Activated naive CD4-positive, alpha-beta T cell treated with anti-CD3 and anti-CD28 coated beads, Interleukin-2, amount 50 U/mL, for 24 hours (primary cell): ENCODE measurements at regions not wholly inside any gene's neighbourhood (a gene's known extent, or its start where the extent isn't known, plus 50 kb on each side); places are given as distances from the start of the nearest gene placed in this dataset.

ENCODE experiments used
- H3K27ac Mint-ChIP-seq: one replicate; pipeline ENCODE4 v1.8.0; 2021; ENCODE audit warnings: mild to moderate bottlenecking, mixed read lengths
- H3K27me3 Mint-ChIP-seq: one replicate; pipeline ENCODE4 v1.8.0; 2021; ENCODE audit warnings: mixed read lengths
- H3K36me3 Mint-ChIP-seq: one replicate; pipeline ENCODE4 v1.8.0; 2021; ENCODE audit warnings: mixed read lengths
- H3K4me1 Mint-ChIP-seq: one replicate; pipeline ENCODE4 v1.8.0; 2021; ENCODE audit warnings: mixed read lengths
- H3K4me3 Mint-ChIP-seq: one replicate; pipeline ENCODE4 v1.8.0; 2021; ENCODE audit warnings: mild to moderate bottlenecking, mixed read lengths
- H3K9me3 Mint-ChIP-seq: one replicate; pipeline ENCODE4 v1.8.0; 2021; ENCODE audit warnings: mixed read lengths

DNA sequence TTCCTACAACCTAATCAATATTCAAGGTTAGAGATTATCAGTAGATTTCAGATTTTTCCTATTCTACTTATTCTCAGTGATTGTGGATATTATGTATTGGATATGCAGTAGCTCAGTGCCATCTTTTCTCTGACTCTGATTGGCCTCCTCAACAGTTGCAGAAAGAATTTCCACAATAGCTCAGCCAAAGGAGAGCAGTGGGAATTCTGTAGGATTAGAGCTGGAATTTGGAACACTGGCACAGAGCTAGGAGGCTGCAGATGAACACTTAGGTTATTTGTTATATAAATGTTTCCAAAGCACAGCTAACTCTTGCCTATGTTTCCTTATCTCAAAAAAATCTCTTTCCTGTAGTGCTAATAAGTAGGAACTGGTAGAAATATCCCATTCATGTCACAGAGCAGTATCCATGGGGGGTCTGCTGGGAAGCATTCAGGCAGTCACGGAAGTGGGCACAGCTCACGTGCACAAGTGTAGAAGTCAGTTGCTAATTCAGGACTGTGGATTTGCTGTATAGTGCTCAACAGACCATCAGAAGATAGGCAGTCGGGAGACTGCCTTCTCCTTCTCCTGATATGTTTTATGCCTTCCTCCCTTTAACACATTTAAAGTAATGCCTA, 116.2 kb upstream of the TMEM260 start:
- Mint-ChIP-seq H3K27ac (no peak overlapping the region), H3K27me3 (peaks cover 13% of the 10 kb centered on the region), H3K9me3 (no peaks in the 10 kb centered on the region), H3K4me3 (no peak overlapping the region), H3K36me3 (no peaks in the 10 kb centered on the region), H3K4me1 (no peaks in the 10 kb centered on the region)

DNA sequence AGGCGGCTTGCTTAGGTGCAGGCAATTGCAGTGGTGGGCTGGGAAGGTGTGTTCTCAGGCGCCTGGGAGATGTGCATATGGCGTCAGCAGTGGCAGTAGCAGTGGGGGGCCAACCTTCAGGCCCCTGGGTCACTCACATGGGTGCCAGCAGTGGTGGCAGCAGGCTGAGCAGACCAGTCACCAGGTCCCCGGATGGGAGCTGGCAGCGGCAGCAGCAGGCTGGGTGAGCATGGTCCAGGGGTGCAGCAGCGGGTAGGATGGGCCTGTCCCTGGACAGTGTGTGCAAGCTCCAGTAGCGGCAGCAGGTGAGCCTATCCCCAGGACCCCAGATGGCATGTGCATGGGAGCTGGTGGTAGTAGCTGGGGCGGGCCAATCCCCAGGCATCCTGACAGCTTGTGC, 108.5 kb upstream of the TMEM260 start:
- Mint-ChIP-seq H3K27me3 (peaks cover 5% of the 10 kb centered on the region), H3K4me1 (no peaks in the 10 kb centered on the region), H3K36me3 (no peaks in the 10 kb centered on the region), H3K9me3 (no peaks in the 10 kb centered on the region), H3K4me3 (no peak overlapping the region), H3K27ac (no peak overlapping the region)

DNA sequence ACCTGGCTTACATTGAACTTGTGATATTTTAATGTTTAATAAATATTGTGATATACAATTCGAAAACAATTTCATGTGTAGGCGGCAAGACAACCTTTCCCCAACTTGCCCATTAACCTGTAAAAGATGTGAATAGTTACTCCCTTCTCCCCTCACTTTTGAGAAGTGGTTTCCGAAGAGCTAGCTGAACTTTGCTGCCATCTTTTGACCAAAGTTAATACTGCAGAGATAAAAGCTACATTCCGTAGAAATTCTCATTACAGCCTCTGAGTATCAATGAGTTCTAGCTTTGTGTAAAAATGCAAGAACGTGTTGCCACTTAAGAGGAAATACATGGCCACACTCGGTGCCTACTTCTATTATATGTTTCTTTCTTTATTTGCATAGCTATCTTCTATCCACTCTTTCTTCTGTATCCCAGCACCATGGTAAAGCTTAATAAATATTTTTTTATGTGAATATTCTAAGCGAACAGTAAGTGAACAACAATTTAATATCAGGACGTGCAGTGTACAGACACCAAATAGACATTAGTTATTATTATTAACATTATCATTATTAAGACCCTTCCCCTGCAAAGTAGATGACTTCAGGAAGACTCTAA, 105.1 kb upstream of the TMEM260 start:
- Mint-ChIP-seq H3K27ac (no peak overlapping the region), H3K4me1 (no peaks in the 10 kb centered on the region), H3K9me3 (no peaks in the 10 kb centered on the region), H3K4me3 (no peak overlapping the region), H3K27me3 (peaks cover 5% of the 10 kb centered on the region), H3K36me3 (no peaks in the 10 kb centered on the region)

DNA sequence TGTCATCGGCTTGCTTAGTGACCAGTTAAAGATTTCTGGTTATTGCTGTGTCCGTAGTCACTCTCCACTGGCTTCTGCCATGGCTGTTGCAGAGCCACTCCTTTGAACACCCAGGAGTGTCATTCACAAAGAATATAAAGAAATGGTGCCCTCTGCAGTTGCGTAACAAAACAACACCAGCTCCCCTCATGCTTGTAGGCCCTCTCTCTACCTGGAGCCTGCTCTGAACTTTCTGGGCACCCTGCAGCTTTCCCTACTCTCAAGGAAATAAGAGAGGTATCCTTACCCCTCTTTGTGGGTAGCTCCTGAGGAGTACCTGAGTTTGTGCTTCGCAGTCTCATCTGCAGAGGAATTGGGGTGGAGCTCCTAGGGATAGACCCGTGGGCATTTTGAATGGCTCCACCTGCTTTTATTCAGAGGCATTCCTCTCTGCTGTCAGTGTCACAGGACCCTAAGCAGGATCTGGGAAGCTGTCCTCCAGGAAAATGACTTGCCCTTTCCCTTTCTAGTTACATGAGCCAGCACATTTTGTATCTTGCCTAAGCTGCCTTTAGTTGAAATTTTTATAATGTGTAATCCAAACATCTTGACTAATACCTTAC, 97.2 kb upstream of the TMEM260 start:
- no peaks in the 10 kb centered on the region for H3K27me3 Mint-ChIP-seq
- H3K27ac Mint-ChIP-seq = no peak overlapping the region
- no peaks in the 10 kb centered on the region for H3K4me1 Mint-ChIP-seq
- H3K4me3 Mint-ChIP-seq = no peak overlapping the region
- H3K9me3 Mint-ChIP-seq = no peaks in the 10 kb centered on the region
- no peaks in the 10 kb centered on the region for H3K36me3 Mint-ChIP-seq

DNA sequence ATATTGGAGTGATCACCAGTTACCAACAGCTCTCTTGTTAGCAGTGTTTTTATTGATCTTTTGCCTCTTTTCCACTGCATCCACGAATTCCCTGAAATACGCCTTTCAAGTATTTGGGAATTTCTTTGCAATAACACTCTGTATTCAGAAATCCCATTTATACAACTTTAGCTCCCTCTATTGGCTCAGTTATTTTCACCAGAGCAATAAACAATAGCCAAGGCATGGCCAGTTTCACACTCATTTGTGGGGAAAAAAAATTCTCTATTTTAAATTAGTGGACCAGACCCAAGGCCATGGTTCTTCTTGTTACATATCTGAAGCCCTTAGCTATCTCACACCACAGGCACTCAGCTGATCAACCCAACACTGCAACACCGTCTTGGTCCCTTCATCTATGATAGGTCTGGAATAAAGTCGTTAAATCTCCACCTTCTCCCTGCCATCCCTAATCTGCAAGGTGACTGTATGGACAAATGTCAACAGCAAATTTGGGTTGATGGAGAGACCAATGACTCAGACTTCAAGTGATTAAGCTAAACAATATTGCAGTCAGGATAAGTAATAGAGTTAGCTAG, 92.4 kb upstream of the TMEM260 start:
- H3K36me3 Mint-ChIP-seq = no peaks in the 10 kb centered on the region
- H3K4me3 Mint-ChIP-seq = no peak overlapping the region

DNA sequence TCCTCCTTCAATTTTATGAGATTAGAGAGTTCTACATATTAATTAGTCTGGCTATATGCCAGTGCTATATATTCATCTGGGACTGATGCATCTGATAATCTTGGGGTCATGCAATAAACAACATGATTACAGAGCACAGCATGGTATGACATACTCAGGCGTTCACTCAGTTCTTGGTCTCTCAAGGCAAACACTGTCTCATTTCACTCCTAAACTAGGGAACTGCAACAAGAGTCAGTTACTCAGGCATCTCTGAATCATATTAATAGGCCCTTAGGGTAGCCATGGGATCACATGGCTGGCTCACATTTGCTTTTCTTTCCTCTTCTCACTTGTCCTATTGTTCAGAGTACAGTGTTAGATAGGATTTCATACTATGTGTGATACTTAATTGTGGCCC, 91.8 kb upstream of the TMEM260 start:
- Mint-ChIP-seq H3K36me3 (no peaks in the 10 kb centered on the region), H3K4me1 (peaks cover 11% of the 10 kb centered on the region), H3K27me3 (peaks cover 2% of the 10 kb centered on the region), H3K4me3 (no peak overlapping the region), H3K27ac (no peak overlapping the region), H3K9me3 (no peaks in the 10 kb centered on the region)

More for the DNA sequence above, 92.4 kb upstream of the TMEM260 start:
- no peak overlapping the region for H3K27ac Mint-ChIP-seq
- H3K27me3 Mint-ChIP-seq = peaks cover 2% of the 10 kb centered on the region
- H3K4me1 Mint-ChIP-seq = peaks cover 11% of the 10 kb centered on the region
- no peaks in the 10 kb centered on the region for H3K9me3 Mint-ChIP-seq

DNA sequence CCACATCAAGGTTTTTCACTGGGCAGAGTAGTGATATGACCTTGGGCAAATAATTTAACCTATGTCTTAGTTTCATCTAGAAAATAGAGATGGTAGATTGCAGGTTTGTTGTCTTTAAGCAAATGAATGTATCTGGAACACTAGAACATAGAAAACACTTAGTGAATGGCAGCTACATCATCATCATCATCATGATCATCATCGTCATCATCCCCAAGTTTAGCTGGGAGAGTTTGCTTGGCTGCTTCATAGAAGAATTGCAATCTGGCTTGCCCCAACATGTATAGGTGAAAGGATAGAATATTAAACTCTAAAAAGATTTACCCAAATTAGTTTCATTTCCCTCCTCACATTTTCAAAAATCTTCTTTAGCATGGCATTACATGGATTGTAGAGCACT, 91.3 kb upstream of the TMEM260 start:
- Mint-ChIP-seq H3K9me3 (no peaks in the 10 kb centered on the region), H3K27me3 (peaks cover 2% of the 10 kb centered on the region), H3K4me1 (peaks cover 11% of the 10 kb centered on the region), H3K27ac (no peak overlapping the region), H3K4me3 (no peak overlapping the region), H3K36me3 (no peaks in the 10 kb centered on the region)

DNA sequence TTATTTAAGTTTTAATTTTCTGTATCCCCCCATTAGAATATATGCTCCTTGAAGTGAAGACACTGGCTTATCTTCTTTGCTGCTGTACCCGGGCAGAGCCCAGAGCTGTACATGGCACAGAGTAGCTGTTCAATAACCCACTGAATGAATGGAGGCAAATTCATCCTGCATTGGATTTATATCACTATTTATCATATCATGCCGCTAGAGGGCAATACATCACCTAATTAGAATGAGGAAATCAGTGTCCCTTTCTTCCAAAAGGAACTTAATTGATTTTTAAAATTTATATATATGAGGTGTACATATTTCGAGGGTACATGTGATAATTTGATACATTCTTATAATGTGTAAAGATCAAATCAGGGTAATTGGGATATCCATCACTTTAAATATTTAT, 89.2 kb upstream of the TMEM260 start:
- H3K27ac Mint-ChIP-seq = no peak overlapping the region
- peaks cover 11% of the 10 kb centered on the region for H3K4me1 Mint-ChIP-seq
- H3K36me3 Mint-ChIP-seq = no peaks in the 10 kb centered on the region
- peaks cover 2% of the 10 kb centered on the region for H3K27me3 Mint-ChIP-seq
- no peak overlapping the region for H3K4me3 Mint-ChIP-seq
- H3K9me3 Mint-ChIP-seq = no peaks in the 10 kb centered on the region

DNA sequence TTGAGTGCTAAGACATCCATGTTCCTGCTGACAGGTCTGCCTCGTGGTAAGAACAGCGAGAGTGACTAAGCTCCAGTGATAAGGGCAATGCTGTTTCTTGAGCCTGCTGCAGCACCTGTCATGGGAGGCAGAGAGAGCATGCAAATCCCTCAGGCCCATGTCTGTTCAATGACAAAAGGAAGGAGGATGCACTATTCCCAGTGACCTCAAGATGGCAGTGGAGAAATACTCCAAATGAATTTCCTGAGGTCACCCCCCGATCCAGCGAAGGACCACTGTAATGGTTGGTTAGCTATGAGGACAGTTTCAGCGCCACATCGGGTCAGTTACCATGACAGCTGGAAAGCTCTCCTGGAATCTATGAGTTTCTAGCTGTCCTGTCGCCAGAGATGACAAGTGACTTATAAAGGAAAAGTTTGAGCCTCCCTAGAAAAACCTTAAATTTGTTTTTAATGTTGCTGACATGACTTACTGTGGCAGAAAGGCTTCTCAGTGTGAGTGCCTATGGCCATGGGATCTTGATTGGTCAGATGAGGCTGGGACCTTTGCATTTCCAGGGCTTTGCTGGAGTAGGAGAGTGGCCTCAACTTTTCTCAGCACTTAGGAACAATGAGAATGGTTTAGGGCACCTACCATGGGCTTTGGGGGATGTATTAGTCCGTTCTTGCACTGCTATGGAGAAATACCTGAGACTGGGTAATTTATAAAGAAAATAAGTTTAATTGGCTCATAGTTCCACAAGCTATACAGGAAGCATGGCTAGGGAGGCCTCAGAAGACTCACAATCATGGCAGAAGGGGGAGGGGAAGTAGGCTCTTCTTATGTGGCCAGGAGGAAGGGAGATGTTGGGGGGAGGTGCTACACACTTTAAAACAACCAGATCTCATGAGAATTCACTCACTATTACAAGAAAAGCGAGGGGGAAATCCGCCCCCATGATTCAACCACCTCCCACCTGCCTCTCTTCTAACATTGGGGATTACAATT, 88.0 kb upstream of the TMEM260 start:
- no peaks in the 10 kb centered on the region for H3K9me3 Mint-ChIP-seq
- peaks cover 2% of the 10 kb centered on the region for H3K27me3 Mint-ChIP-seq
- H3K4me1 Mint-ChIP-seq = peaks cover 11% of the 10 kb centered on the region
- H3K4me3 Mint-ChIP-seq = no peak overlapping the region
- H3K36me3 Mint-ChIP-seq = no peaks in the 10 kb centered on the region
- H3K27ac Mint-ChIP-seq = no peak overlapping the region

DNA sequence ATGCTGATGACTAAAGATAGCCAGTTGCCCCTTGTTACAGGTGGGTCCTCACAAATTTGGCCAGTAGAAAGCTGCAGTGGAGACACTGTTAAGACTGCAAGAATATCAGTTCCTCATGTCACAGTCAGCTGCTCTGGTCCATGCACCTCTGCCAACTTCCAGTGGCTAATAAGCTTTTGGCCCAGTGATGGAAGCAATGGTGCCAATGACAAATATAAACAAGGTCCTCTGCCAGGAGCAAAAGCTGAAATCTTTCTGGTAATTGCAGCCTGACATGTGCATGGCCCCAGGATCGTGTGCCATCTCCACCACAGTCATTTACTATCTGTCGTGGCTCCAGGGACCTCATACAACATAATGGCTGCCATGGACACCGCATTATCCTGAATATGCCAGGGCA, 85.4 kb upstream of the TMEM260 start:
- Mint-ChIP-seq H3K4me1 (peaks cover 11% of the 10 kb centered on the region), H3K9me3 (no peaks in the 10 kb centered on the region), H3K36me3 (no peaks in the 10 kb centered on the region), H3K27ac (no peak overlapping the region), H3K4me3 (no peak overlapping the region), H3K27me3 (peaks cover 2% of the 10 kb centered on the region)

DNA sequence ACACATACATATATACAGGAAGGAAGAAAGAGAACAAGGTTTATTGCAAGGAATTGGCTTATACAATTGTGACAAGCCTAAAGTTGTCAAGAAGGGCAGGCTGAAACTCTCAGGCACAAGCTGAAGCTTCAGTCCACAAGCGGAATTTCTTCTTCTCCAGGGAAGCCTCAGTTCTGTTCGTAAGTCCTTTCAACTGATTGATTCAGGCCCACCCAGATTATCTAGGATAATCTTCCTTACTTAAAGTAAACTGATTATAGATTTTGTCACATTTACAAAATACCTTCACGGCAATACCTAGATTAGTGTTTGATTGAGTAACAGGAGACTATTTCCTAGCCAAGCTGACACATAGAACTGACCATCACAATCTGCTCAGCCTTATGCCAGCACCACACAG, 81.5 kb upstream of the TMEM260 start:
- Mint-ChIP-seq H3K27me3 (no peaks in the 10 kb centered on the region), H3K36me3 (no peaks in the 10 kb centered on the region), H3K27ac (no peak overlapping the region), H3K4me3 (no peak overlapping the region), H3K4me1 (no peaks in the 10 kb centered on the region), H3K9me3 (no peaks in the 10 kb centered on the region)

DNA sequence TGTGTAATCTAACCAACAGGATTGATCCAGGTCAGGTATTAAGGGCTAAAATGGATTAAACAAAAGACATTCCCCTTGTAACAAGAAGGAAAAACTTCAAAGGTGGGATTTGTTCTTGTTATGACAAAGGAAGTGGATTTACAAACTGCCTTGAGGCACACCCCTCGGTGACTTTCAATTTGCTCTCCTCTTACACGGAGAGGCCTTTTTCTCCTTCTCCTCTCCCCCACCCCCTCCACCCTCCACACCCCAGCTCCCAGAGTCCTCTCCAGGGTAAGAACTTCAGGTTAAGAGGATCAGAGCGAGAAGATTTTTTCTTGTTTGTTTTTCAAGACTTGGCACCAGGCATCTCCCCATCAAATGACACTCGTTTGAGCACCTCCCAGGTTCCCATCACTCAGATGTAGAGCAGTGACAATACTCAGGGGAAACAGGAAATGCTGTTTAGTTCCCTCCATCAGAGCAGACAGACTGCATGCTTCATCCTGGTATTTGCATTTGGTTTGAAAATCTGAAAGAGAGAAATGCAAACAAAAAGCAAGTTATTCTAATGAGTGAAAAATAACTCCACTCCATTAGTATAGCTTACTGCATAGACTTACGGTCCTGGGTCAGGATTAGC, 77.6 kb upstream of the TMEM260 start:
- Mint-ChIP-seq H3K27me3 (peaks cover 12% of the 10 kb centered on the region), H3K9me3 (no peaks in the 10 kb centered on the region), H3K4me3 (no peak overlapping the region), H3K4me1 (no peaks in the 10 kb centered on the region), H3K27ac (no peak overlapping the region), H3K36me3 (no peaks in the 10 kb centered on the region)

DNA sequence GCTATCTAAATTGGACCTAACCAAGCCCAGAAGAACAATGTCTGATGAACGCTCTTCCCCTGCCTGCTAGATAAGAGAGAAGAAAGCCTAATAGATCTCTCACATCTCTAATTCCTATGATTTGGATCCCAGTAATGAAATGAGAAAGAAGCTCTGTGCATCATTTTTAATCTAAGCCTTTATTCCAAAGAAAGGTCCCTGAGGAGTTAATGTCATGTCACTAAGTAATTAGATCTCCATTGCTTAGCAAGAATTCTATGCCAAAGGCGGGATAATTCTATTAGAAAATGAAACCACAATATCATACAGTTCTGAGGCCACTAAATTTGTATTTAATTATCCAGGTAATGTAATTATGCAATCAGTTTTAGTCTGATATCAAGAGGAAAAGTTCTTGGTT, 74.2 kb upstream of the TMEM260 start:
- H3K4me1 Mint-ChIP-seq = no peaks in the 10 kb centered on the region
- H3K36me3 Mint-ChIP-seq = no peaks in the 10 kb centered on the region

DNA sequence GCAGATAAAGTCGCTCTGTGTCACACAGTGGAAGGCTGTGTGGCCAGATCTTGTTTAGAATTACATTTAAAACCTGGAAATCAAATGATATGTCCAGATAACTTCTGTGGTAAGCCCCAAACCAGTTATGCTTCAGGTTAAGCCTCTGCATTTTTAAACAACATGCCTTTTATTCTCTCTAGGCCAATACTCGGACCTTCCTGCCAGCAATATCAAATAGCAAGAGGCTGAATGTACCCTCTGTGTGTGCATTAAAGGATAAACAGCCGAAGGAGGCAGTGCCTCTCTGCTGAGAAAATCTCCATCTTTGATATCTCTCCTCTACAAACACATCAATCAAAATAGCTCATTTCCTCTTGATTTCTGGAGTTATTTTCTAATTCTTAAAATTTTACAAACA, 67.1 kb upstream of the TMEM260 start:
- H3K27ac Mint-ChIP-seq = no peak overlapping the region
- no peaks in the 10 kb centered on the region for H3K9me3 Mint-ChIP-seq
- no peak overlapping the region for H3K4me3 Mint-ChIP-seq
- H3K36me3 Mint-ChIP-seq = no peaks in the 10 kb centered on the region
- no peaks in the 10 kb centered on the region for H3K27me3 Mint-ChIP-seq
- H3K4me1 Mint-ChIP-seq = peaks cover 8% of the 10 kb centered on the region

More for the DNA sequence above, 74.2 kb upstream of the TMEM260 start:
- H3K27ac Mint-ChIP-seq = no peak overlapping the region
- peaks cover 12% of the 10 kb centered on the region for H3K27me3 Mint-ChIP-seq
- no peaks in the 10 kb centered on the region for H3K9me3 Mint-ChIP-seq
- H3K4me3 Mint-ChIP-seq = no peak overlapping the region
